ENCODE measurements at regions not wholly inside any gene's neighbourhood (a gene's known extent, or its start where the extent isn't known, plus 50 kb on each side); places are given as distances from the start of the nearest gene placed in this dataset.

- no peak for DNase-seq
- no peak for TF ChIP-seq CTCF (IDR thresholded peaks at IDR 0.05)
- TF ChIP-seq POLR2A (IDR thresholded peaks at IDR 0.05), result no peak
- 82 to 90% methylated on average over 2 of the region's 2 CpGs for WGBS, 2 donors
- Histone ChIP-seq H3K36me3 (ENCODE audit: low read depth, missing control alignments) (no peaks in the 10 kb centered on the region), H3K4me3 (no peak overlapping the region), H3K9me3 (no peaks in the 10 kb centered on the region), H3K27me3 (no peaks in the 10 kb centered on the region), H3K27ac (no peak overlapping the region), H3K4me1 (no peaks in the 10 kb centered on the region)
- intact Hi-C loops (cut with DNase I; ENCODE audit: low total_unique reads), result no loop called here
Measured at GRCh38 chr1:192952646-192953045, 106.5 kb downstream of the UCHL5 start.

GRCh38 chr1:192954705-192955265 is 104.4 kb downstream of the UCHL5 start:
- Histone ChIP-seq H3K27ac (no peak overlapping the region), H3K9me3 (no peaks in the 10 kb centered on the region), H3K36me3 (ENCODE audit: low read depth, missing control alignments) (no peaks in the 10 kb centered on the region), H3K4me1 (no peaks in the 10 kb centered on the region), H3K4me3 (no peak overlapping the region), H3K27me3 (no peaks in the 10 kb centered on the region)
- DNase-seq, result no peak
- WGBS, 2 donors, result 79 to 90% methylated on average over 7 of the region's 7 CpGs
- intact Hi-C loops (cut with DNase I; ENCODE audit: low total_unique reads), result no loop called here
- no peak for TF ChIP-seq CTCF (IDR thresholded peaks at IDR 0.05)

- no peak for TF ChIP-seq CTCF (IDR thresholded peaks at IDR 0.05)
- TF ChIP-seq POLR2A (IDR thresholded peaks at IDR 0.05), result no peak
- Histone ChIP-seq H3K27me3 (no peaks in the 10 kb centered on the region), H3K4me1 (no peaks in the 10 kb centered on the region), H3K27ac (no peak overlapping the region), H3K36me3 (ENCODE audit: low read depth, missing control alignments) (no peaks in the 10 kb centered on the region), H3K4me3 (no peak overlapping the region), H3K9me3 (no peaks in the 10 kb centered on the region)
- intact Hi-C loops (cut with DNase I; ENCODE audit: low total_unique reads), result no loop called here
- DNase-seq, result no peak
Measured at GRCh38 chr1:192958350-192958749, 100.8 kb downstream of the UCHL5 start.

GRCh38 chr1:192958871-192959270 is 100.3 kb downstream of the UCHL5 start:
- no peak for DNase-seq
- Histone ChIP-seq H3K36me3 (ENCODE audit: low read depth, missing control alignments) (no peaks in the 10 kb centered on the region), H3K9me3 (no peaks in the 10 kb centered on the region), H3K4me3 (no peak overlapping the region), H3K4me1 (no peaks in the 10 kb centered on the region), H3K27ac (no peak overlapping the region), H3K27me3 (no peaks in the 10 kb centered on the region)
- TF ChIP-seq CTCF (IDR thresholded peaks at IDR 0.05) (no peak), POLR2A (IDR thresholded peaks at IDR 0.05) (no peak)
- intact Hi-C loops (cut with DNase I; ENCODE audit: low total_unique reads), result no loop called here

- TF ChIP-seq CTCF (IDR thresholded peaks at IDR 0.05), result no peak
- no peak for TF ChIP-seq POLR2A (IDR thresholded peaks at IDR 0.05)
Measured at GRCh38 chr1:192959657-192960186, 99.4 kb downstream of the UCHL5 start.

More at GRCh38 chr1:192959657-192960186, 99.4 kb downstream of the UCHL5 start:
- Histone ChIP-seq H3K36me3 (ENCODE audit: low read depth, missing control alignments) (no peaks in the 10 kb centered on the region), H3K27me3 (no peaks in the 10 kb centered on the region), H3K9me3 (no peaks in the 10 kb centered on the region), H3K27ac (no peak overlapping the region), H3K4me3 (no peak overlapping the region), H3K4me1 (no peaks in the 10 kb centered on the region)
- intact Hi-C loops (cut with DNase I; ENCODE audit: low total_unique reads), result no loop called here
- no peak for DNase-seq
